SK-N-SH (cell line): ENCODE measurements at regions not wholly inside any gene's neighbourhood (a gene's known extent, or its start where the extent isn't known, plus 50 kb on each side); places are given as distances from the start of the nearest gene placed in this dataset.

Source experiments
- CTCF ChIA-PET: fragments of 300-600, 350-600 bp; formaldehyde crosslinking; extraction: SDS; loops from one replicate; lab custom pipeline; 2021; lab: Yijun Ruan, JAX
- POLR2A ChIA-PET: fragments of 350-600 bp; sonication (Branson Sonifier 250); formaldehyde crosslinking; extraction: SDS; loops from one replicate; lab custom pipeline; 2020; ENCODE audit warnings: antibody characterized with exemption, inconsistent platforms; lab: Yijun Ruan, JAX
- DNase-seq: peaks from one replicate; pipeline ENCODE4 v3.0.0; 2012
- H2AFZ ChIP-seq: fragments of 200-600 bp; sonication (generic); 2 replicates; pipeline ENCODE4 v1.8.1; 2016; ENCODE audit warnings: antibody characterized with exemption, mild to moderate bottlenecking, low read depth
- H3F3A ChIP-seq: fragments of 200-600 bp; sonication (generic); replicated peaks from 2 replicates; pipeline ENCODE3; 2016; ENCODE audit warnings: antibody characterized with exemption, mild to moderate bottlenecking; ENCODE audit not compliant: insufficient read depth
- H3K27ac ChIP-seq, 2 experiments: fragments of 200-500 bp in 1 of 2; fragments of 200-600 bp in 1 of 2; sonication (Bioruptor generic) in 1 of 2; sonication (generic), shearing (Covaris generic) in 1 of 2; 2 replicates each; pipeline versions ENCODE4 v1.5.1 to v1.6.1; 2014 to 2016; ENCODE audit warnings: low read depth in 2 of 2, inconsistent platforms in 1 of 2, low read length in 1 of 2, mild to moderate bottlenecking in 1 of 2, mixed read lengths in 1 of 2
- H3K27me3 ChIP-seq: fragments of 200-600 bp; sonication (generic), shearing (Covaris generic); 2 replicates; pipeline ENCODE4 v1.6.1; 2016; ENCODE audit warnings: mixed run types; ENCODE audit not compliant: insufficient read depth
- H3K36me3 ChIP-seq, 2 experiments: fragments of 200-500 bp in 1 of 2; fragments of 200-600 bp in 1 of 2; sonication (Bioruptor generic) in 1 of 2; sonication (generic) in 1 of 2; replicated peaks in 1 of 2; 2 replicates each; pipeline versions ENCODE3 to v1.5.1; 2014 to 2016; ENCODE audit warnings: low read length in 1 of 2, mild to moderate bottlenecking in 1 of 2; ENCODE audit not compliant: insufficient read depth in 2 of 2, control insufficient read depth in 1 of 2
- H3K4me1 ChIP-seq, 2 experiments: fragments of 200-500 bp in 1 of 2; fragments of 200-600 bp in 1 of 2; sonication (Bioruptor generic) in 1 of 2; sonication (generic), shearing (Covaris generic) in 1 of 2; 2 replicates each; pipeline versions ENCODE4 v1.5.1 to v1.6.1; 2014 to 2016; ENCODE audit warnings: low read depth in 1 of 2, low read length in 1 of 2, mixed run types in 1 of 2; ENCODE audit not compliant: insufficient read depth in 2 of 2, control insufficient read depth in 1 of 2
- H3K4me2 ChIP-seq: fragments of 200-600 bp; sonication (generic), shearing (Covaris generic); 2 replicates; pipeline ENCODE4 v1.6.1; 2017; ENCODE audit warnings: mixed run types
- H3K4me3 ChIP-seq, 2 experiments: fragments of 200-500 bp in 1 of 2; fragments of 200-600 bp in 1 of 2; sonication (Bioruptor generic) in 1 of 2; sonication (generic), shearing (Covaris generic) in 1 of 2; 2 replicates each; pipeline versions ENCODE4 v1.5.1 to v1.8.1; 2014 to 2016; ENCODE audit warnings: low read depth in 2 of 2, inconsistent platforms in 1 of 2, low read length in 1 of 2, mild to moderate bottlenecking in 1 of 2, mixed read lengths in 1 of 2, moderate library complexity in 1 of 2
- H3K79me2 ChIP-seq: fragments of 200-600 bp; sonication (generic); 2 replicates; pipeline ENCODE4 v1.8.1; 2017; ENCODE audit warnings: mild to moderate bottlenecking; ENCODE audit not compliant: insufficient read depth
- H3K9ac ChIP-seq: fragments of 200-600 bp; sonication (generic); 2 replicates; pipeline ENCODE4 v1.6.1; 2017; ENCODE audit warnings: mixed run types
- H3K9me2 ChIP-seq: fragments of 200-600 bp; sonication (generic); 2 replicates; pipeline ENCODE4 v1.6.1; 2017; ENCODE audit warnings: mixed run types
- H3K9me3 ChIP-seq: fragments of 200-600 bp; sonication (generic); 2 replicates; pipeline ENCODE4 v1.6.1; 2017; ENCODE audit warnings: mixed run types, mild to moderate bottlenecking, moderate library complexity
- H4K20me1 ChIP-seq: fragments of 200-600 bp; sonication (generic); 2 replicates; pipeline ENCODE4 v1.6.1; 2017; ENCODE audit warnings: mild to moderate bottlenecking, mixed run types; ENCODE audit not compliant: insufficient read depth
- CHD2 ChIP-seq: fragments of 150-350 bp; IDR thresholded peaks from 2 replicates; pipeline ENCODE4 v1.6.1; 2018; ENCODE audit warnings: low read length; ENCODE audit not compliant: partially characterized antibody
- ELF1 ChIP-seq: IDR thresholded peaks from 2 replicates; pipeline ENCODE4 v1.4.0; 2012
- EP300 ChIP-seq, 2 experiments: IDR thresholded peaks; 2 replicates each; pipeline versions ENCODE4 v1.4.0 to v1.6.1; 2012; ENCODE audit warnings: borderline replicate concordance in 1 of 2, low read depth in 1 of 2, low read length in 1 of 2
- EZH2phosphoT487 ChIP-seq: fragments of 200-600 bp; sonication (generic); IDR thresholded peaks from 2 replicates; pipeline ENCODE4 v1.6.1; 2017; ENCODE audit warnings: low read depth, mixed run types, mild to moderate bottlenecking, antibody characterized with exemption, moderate library complexity, borderline replicate concordance
- FOXJ3 ChIP-seq: sonication (generic); formaldehyde crosslinking; IDR thresholded peaks from 2 replicates; pipeline ENCODE4 v1.5.1; 2020; ENCODE audit warnings: mild to moderate bottlenecking, missing genetic modification reagents
- GABPA ChIP-seq: IDR thresholded peaks from 2 replicates; pipeline ENCODE4 v1.4.0; 2012; ENCODE audit warnings: low read depth, mild to moderate bottlenecking
- JUND ChIP-seq: IDR thresholded peaks from 2 replicates; pipeline ENCODE4 v1.4.0; 2012
- MXI1 ChIP-seq: IDR thresholded peaks from 2 replicates; pipeline ENCODE4 v1.6.1; 2012; ENCODE audit warnings: mild to moderate bottlenecking, low read depth, low read length, improper control_type of control experiment
- NFIC ChIP-seq: IDR thresholded peaks from 2 replicates; pipeline ENCODE4 v1.4.0; 2012; ENCODE audit warnings: borderline replicate concordance
- NRF1 ChIP-seq: IDR thresholded peaks from 2 replicates; pipeline ENCODE4 v1.6.1; 2012; ENCODE audit warnings: low read depth, mild to moderate bottlenecking, low read length
- POLR2AphosphoS5 ChIP-seq: IDR thresholded peaks from 2 replicates; pipeline ENCODE4 v1.6.1; 2012; ENCODE audit warnings: low read depth, low read length
- RAD21 ChIP-seq: IDR thresholded peaks from 2 replicates; pipeline ENCODE4 v1.6.1; 2012; ENCODE audit warnings: mild to moderate bottlenecking, low read length
- RCOR1 ChIP-seq: fragments of 150-350 bp; IDR thresholded peaks from 2 replicates; pipeline ENCODE4 v1.6.1; 2017; ENCODE audit warnings: antibody characterized with exemption, low read length
- REST ChIP-seq: IDR thresholded peaks from 2 replicates; pipeline ENCODE4 v1.6.1; 2012; ENCODE audit warnings: mild to moderate bottlenecking, low read depth, low read length, moderate library complexity
- RFX5 ChIP-seq: IDR thresholded peaks from 2 replicates; pipeline ENCODE4 v1.6.1; 2012; ENCODE audit warnings: mild to moderate bottlenecking, improper control_type of control experiment, low read length
- TCF12 ChIP-seq: IDR thresholded peaks from 2 replicates; pipeline ENCODE4 v1.4.0; 2012
- TEAD4 ChIP-seq: IDR thresholded peaks from 2 replicates; pipeline ENCODE4 v1.4.0; 2012; ENCODE audit warnings: mild to moderate bottlenecking, borderline replicate concordance; ENCODE audit not compliant: insufficient read depth
- USF1 ChIP-seq: IDR thresholded peaks from 2 replicates; pipeline ENCODE4 v1.4.0; 2012; ENCODE audit warnings: low read depth, borderline replicate concordance
- YY1 ChIP-seq: IDR thresholded peaks from 2 replicates; pipeline ENCODE4 v1.4.0; 2012; ENCODE audit warnings: low read depth, mild to moderate bottlenecking
- ZBTB33 ChIP-seq: IDR thresholded peaks from 2 replicates; pipeline ENCODE4 v1.4.0; 2012; ENCODE audit warnings: low read depth, borderline replicate concordance
- WGBS: methylation state at CpG from one replicate; pipeline ENCODE4 v1.1.6; 2017; ENCODE audit warnings: low lambda C conversion rate; 5-methylcytosine and 5-hydroxymethylcytosine counted together

- POLR2A ChIA-PET: no interaction called here
Measured at GRCh38 chr6:27584326-27584725, 111.4 kb upstream of the ZNF184 start.

More at GRCh38 chr6:27584326-27584725, 111.4 kb upstream of the ZNF184 start:
- Histone ChIP-seq H3F3A (no peaks in the 10 kb centered on the region), H3K4me3 (no peak overlapping the region), H3K9me2 (no peaks in the 10 kb centered on the region), H3K27ac (no peak overlapping the region), H3K9ac (no peak overlapping the region), H3K9me3 (no peaks in the 10 kb centered on the region), H2AFZ (no peak overlapping the region), H4K20me1 (no peaks in the 10 kb centered on the region), H3K27me3 (no peaks in the 10 kb centered on the region; the same call in 1 of the 2 replicates), H3K79me2 (no peaks in the 10 kb centered on the region), H3K4me1 (peaks cover 0 to 4% of the 10 kb centered on the region in 2 experiments; a peak in 1 of 4 replicates), H3K36me3 (no peaks in the 10 kb centered on the region)
- DNase-seq: no peak
- WGBS: 51% methylated on average over 4 of the region's 4 CpGs
- CTCF ChIA-PET: no interaction called here
- TF ChIP-seq YY1 (no peak), TEAD4 (no peak), ELF1 (no peak), EZH2phosphoT487 (no peak), RCOR1 (no peak), ZBTB33 (no peak), MXI1 (no peak), NRF1 (no peak), POLR2AphosphoS5 (no peak), RFX5 (no peak), RAD21 (no peak), EP300 (IDR thresholded peaks at IDR 0.05; ENCODE audit: borderline replicate concordance in 1 of 2, low read depth in 1 of 2, low read length in 1 of 2) (no peak), REST (no peak), CHD2 (no peak), TCF12 (no peak), GABPA (no peak), JUND (no peak), USF1 (no peak), FOXJ3 (CRISPR knock-in tag) (no peak), NFIC (no peak)
- TF ChIP-seq, all 33 proteins: peak for 0
- no peak overlapping the region for H3K4me2 ChIP-seq
